Tibial artery (tissue), 4 donors: ENCODE measurements at regions not wholly inside any gene's neighbourhood (a gene's known extent, or its start where the extent isn't known, plus 50 kb on each side); places are given as distances from the start of the nearest gene placed in this dataset.

Experiments
- DNase-seq, 2 donors: peaks; one replicate each; pipeline ENCODE4 v3.0.0-alpha.2; 2019
- H3K27ac ChIP-seq, 2 donors: fragments of 200-600 bp; sonication (generic) in 1 of 2; 1 replicate in 1 of 2; 2 replicates in 1 of 2; pipeline ENCODE4 v1.5.1; 2018 to 2019; ENCODE audit warnings: mild to moderate bottlenecking in 1 of 2
- H3K27me3 ChIP-seq, 2 donors: fragments of 200-600 bp; sonication (generic) in 1 of 2; one replicate each; pipeline versions ENCODE4 v1.5.1 to v1.6.0; 2016 to 2019
- H3K36me3 ChIP-seq, 3 donors: fragments of 200-600 bp; sonication (generic) in 2 of 3; one replicate each; pipeline ENCODE4 v1.5.1; 2016 to 2019; ENCODE audit warnings: mild to moderate bottlenecking in 2 of 3
- H3K4me1 ChIP-seq, 4 donors: fragments of 200-600 bp; sonication (generic) in 2 of 4; 1 replicate in 3 of 4; 2 replicates in 1 of 4; pipeline ENCODE4 v1.5.1; 2016 to 2019
- H3K4me3 ChIP-seq, 2 donors: fragments of 200-600 bp; sonication (generic) in 1 of 2; 1 replicate in 1 of 2; 2 replicates in 1 of 2; pipeline ENCODE4 v1.5.1; 2018 to 2019; ENCODE audit warnings: mild to moderate bottlenecking in 2 of 2
- H3K9me3 ChIP-seq, 3 donors: fragments of 200-600 bp; sonication (generic) in 1 of 3; one replicate each; pipeline ENCODE4 v1.5.1; 2016 to 2019
- CTCF ChIP-seq, 2 experiments: fragments of 200-600 bp in 1 of 2; fragments of 450-650 bp in 1 of 2; IDR thresholded peaks; one replicate each; pipeline ENCODE4 v1.5.1; 2017 to 2019; ENCODE audit warnings: antibody characterized with exemption in 2 of 2, mild to moderate bottlenecking in 1 of 2, moderate library complexity in 1 of 2
- intact Hi-C: fragments of 100-400 bp; cut with DNase I; formaldehyde crosslinking; loops from one replicate; pipeline ENCODE4 v1.15.0; 2023; ENCODE audit warnings: low total_unique reads

GRCh38 chr10:124270530-124271327 lies 148.0 kb downstream of the OAT start:
- Histone ChIP-seq H3K4me1 (peaks cover 0 to 17% (median 3%) of the 10 kb centered on the region in 4 donors), H3K27ac (no peak overlapping the region), H3K27me3 (no peaks in the 10 kb centered on the region), H3K4me3 (no peak overlapping the region), H3K9me3 (peaks cover 0 to 20% (median 19%) of the 10 kb centered on the region in 3 donors), H3K36me3 (no peaks in the 10 kb centered on the region)
- intact Hi-C loops, result no loop called here
- no peak for DNase-seq
- TF ChIP-seq CTCF (IDR thresholded peaks at IDR 0.05), result no peak

- intact Hi-C loops, result loop anchor here (10.0 kb wide), 1 partner anchor 244 kb away; no protein-coding TSS in a partner anchor
- no peak for DNase-seq
- H3K4me1 ChIP-seq, result peaks cover 0 to 17% (median 3%) of the 10 kb centered on the region in 4 donors
- no peaks in the 10 kb centered on the region for H3K27me3 ChIP-seq
- no peak for TF ChIP-seq CTCF (IDR thresholded peaks at IDR 0.05)
- no peaks in the 10 kb centered on the region for H3K36me3 ChIP-seq
- no peak overlapping the region for H3K4me3 ChIP-seq
- H3K27ac ChIP-seq, result no peak overlapping the region
- H3K9me3 ChIP-seq, result peaks cover 0 to 20% (median 19%) of the 10 kb centered on the region in 3 donors
These were observed 149.7 kb downstream of the OAT start for GRCh38 chr10:124268976-124269375.

- TF ChIP-seq CTCF (IDR thresholded peaks at IDR 0.05), result no peak
- intact Hi-C loops, result loop anchor here (10.0 kb wide), 1 partner anchor 243 kb away; no protein-coding TSS in a partner anchor
These were observed 150.7 kb downstream of the OAT start for GRCh38 chr10:124267911-124268549.

GRCh38 chr10:124267231-124267885 lies 151.4 kb downstream of the OAT start:
- no peaks in the 10 kb centered on the region for H3K36me3 ChIP-seq
- peaks cover 0 to 17% (median 3%) of the 10 kb centered on the region in 4 donors for H3K4me1 ChIP-seq
- H3K4me3 ChIP-seq, result no peak overlapping the region
- no peaks in the 10 kb centered on the region for H3K27me3 ChIP-seq
- peaks cover 0 to 3% (median 2%) of the 10 kb centered on the region in 3 donors for H3K9me3 ChIP-seq
- intact Hi-C loops, result loop anchor here (10.0 kb wide), 1 partner anchor 243 kb away; no protein-coding TSS in a partner anchor
- no peak for TF ChIP-seq CTCF (IDR thresholded peaks at IDR 0.05)
- H3K27ac ChIP-seq, result peak overlapping the region; percentile 25 to 45
- DNase-seq, result peak in 1 of 2 donors; percentile 81

More at GRCh38 chr10:124267911-124268549, 150.7 kb downstream of the OAT start:
- H3K27ac ChIP-seq, result peak overlapping the region; percentile 25 to 45
- DNase-seq, result no peak
- H3K27me3 ChIP-seq, result no peaks in the 10 kb centered on the region
- H3K36me3 ChIP-seq, result no peaks in the 10 kb centered on the region
- peaks cover 0 to 10% (median 9%) of the 10 kb centered on the region in 3 donors for H3K9me3 ChIP-seq
- H3K4me3 ChIP-seq, result no peak overlapping the region
- peaks cover 0 to 17% (median 3%) of the 10 kb centered on the region in 4 donors for H3K4me1 ChIP-seq

- DNase-seq, result no peak
- Histone ChIP-seq H3K9me3 (no peaks in the 10 kb centered on the region), H3K4me3 (no peak overlapping the region), H3K36me3 (no peaks in the 10 kb centered on the region), H3K27me3 (no peaks in the 10 kb centered on the region), H3K4me1 (peaks cover 0 to 17% (median 3%) of the 10 kb centered on the region in 4 donors), H3K27ac (peak overlapping the region in 1 of 2 donors; percentile 45)
- intact Hi-C loops, result loop anchor here (10.0 kb wide), 1 partner anchor 242 kb away; no protein-coding TSS in a partner anchor
- TF ChIP-seq CTCF (IDR thresholded peaks at IDR 0.05), result no peak
These were observed 152.1 kb downstream of the OAT start for GRCh38 chr10:124266468-124267230.
